ENCODE measurements at regions not wholly inside any gene's neighbourhood (a gene's known extent, or its start where the extent isn't known, plus 50 kb on each side); places are given as distances from the start of the nearest gene placed in this dataset.

DNA sequence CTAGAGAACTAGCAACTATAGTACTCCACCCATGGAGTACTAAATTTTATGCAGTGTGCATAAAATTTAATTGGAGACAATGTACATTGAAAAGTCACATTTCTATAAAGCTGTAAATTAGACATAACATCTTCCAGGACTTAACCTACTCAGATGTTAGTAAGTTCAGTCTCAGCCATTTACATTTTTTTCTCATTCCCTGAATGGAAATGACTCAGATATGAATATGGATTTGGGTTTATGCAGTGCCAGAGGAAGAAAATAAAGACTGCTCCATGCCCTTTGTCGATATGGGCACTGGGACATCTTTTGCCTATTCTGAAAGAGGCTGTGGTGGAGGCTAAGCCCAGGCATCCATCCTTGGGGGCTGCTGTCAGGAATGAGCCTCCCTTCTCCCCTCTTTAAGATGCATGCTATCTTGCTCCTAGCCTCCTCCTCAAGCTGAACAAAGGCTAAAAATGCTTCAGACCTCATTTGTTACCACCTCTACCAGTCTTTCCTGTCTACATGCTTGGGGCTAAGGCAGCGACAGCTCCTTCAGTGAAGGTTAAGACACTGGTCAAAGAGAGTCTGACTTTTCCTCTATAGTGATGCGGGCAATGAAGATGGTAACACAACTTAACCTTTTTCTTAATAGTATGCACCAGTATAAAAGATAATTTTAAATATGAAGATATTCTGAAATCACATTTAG is 486.8 kb upstream of the ANKRD30A start:
- ATAC-seq: no peak
- intact Hi-C loops (cut with DNase I): no loop called here
- H3K9me3 ChIP-seq: peaks cover 0 to 4% (median 0%) of the 10 kb centered on the region in 11 donors
- H3K27ac ChIP-seq: no peak overlapping the region
- H3K27me3 ChIP-seq: peaks cover 0 to 3% (median 0%) of the 10 kb centered on the region in 7 donors
- no peak for DNase-seq
- TF ChIP-seq, protein P1, sequence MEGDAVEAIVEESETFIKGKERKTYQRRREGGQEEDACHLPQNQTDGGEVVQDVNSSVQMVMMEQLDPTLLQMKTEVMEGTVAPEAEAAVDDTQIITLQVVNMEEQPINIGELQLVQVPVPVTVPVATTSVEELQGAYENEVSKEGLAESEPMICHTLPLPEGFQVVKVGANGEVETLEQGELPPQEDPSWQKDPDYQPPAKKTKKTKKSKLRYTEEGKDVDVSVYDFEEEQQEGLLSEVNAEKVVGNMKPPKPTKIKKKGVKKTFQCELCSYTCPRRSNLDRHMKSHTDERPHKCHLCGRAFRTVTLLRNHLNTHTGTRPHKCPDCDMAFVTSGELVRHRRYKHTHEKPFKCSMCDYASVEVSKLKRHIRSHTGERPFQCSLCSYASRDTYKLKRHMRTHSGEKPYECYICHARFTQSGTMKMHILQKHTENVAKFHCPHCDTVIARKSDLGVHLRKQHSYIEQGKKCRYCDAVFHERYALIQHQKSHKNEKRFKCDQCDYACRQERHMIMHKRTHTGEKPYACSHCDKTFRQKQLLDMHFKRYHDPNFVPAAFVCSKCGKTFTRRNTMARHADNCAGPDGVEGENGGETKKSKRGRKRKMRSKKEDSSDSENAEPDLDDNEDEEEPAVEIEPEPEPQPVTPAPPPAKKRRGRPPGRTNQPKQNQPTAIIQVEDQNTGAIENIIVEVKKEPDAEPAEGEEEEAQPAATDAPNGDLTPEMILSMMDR (IDR thresholded peaks at IDR 0.05): no peak
- no peaks in the 10 kb centered on the region for H3K36me3 ChIP-seq
- WGBS, 2 donors: 96% methylated on average over 3 of the region's 3 CpGs
- no peaks in the 10 kb centered on the region for H3K4me1 ChIP-seq
- H3K4me3 ChIP-seq: no peak overlapping the region

DNA sequence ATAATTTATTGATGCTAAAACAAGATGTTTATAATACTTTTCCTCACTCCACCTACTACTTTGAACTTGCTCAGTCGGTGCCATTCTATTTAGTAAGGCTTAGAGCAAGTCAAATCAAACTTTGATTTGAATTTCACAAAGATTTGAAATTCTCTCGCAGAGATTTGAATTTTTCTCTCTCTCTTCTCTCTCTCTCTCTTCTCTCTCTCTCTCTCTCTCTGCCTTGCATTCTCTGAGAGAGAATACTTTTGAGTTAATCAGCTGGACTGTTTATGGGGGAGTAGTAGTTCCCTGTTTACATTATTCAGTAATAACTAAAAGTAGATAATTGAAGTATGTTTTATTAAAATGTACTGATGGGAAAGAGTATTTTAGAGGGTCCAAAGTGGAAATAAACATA is 488.5 kb upstream of the ANKRD30A start:
- intact Hi-C loops (cut with DNase I): no loop called here
- no peak overlapping the region for H3K27ac ChIP-seq
- TF ChIP-seq, protein P1 (IDR thresholded peaks at IDR 0.05): no peak
- peaks cover 0 to 3% (median 0%) of the 10 kb centered on the region in 7 donors for H3K27me3 ChIP-seq
- DNase-seq (no peak), ATAC-seq (no peak)
- H3K36me3 ChIP-seq: no peaks in the 10 kb centered on the region
- no peaks in the 10 kb centered on the region for H3K4me1 ChIP-seq
- no peak overlapping the region for H3K4me3 ChIP-seq
- WGBS, 2 donors: 87 to 88% methylated on average over 2 of the region's 2 CpGs
- H3K9me3 ChIP-seq: peaks cover 0 to 4% (median 0%) of the 10 kb centered on the region in 11 donors

DNA sequence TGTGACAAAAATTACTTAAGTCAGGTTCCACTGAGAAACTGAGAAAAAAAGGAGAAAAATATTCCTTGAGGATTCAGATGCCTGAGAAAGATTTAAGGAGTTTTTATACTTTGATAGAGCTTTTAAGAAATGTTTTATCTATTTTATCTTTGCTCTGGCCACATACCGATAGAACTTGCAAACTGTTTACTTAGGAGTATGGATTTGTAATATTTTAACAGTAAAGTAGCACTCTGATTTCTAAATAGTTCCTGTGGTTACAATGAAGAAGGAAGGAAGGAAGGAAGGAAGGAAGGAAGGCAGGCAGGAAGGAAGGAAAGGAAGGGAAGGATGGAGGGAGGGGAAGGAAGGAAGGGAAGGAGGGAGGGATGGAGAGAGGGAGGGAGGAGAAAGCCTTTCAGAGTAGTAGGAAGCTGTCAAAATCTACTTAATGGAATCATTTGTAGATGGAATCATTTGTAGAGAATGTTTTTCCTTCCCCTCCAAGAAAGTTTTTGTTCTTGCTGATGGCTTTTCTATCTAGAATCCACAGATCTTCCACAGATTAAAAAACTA is 489.0 kb upstream of the ANKRD30A start:
- intact Hi-C loops (cut with DNase I): no loop called here
- no peak overlapping the region for H3K27ac ChIP-seq

DNA sequence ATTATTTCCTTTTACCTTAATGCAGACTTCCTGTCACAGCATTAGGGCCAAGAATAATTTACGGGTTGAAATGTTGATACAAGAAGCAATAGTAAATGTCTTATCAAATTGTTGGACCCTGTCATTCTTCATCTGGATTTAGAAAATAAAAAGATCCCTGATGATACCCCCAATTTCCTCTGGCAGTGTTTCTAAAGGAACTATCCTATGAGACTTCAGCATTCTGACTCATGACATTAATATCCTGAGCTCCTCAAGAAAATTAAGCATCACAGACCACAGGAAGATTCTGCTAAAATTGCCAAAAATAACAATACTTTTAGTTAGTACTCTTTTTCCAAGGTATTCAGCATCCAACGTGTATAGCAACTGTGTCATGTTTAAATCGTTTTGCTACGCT is 490.5 kb upstream of the ANKRD30A start:
- intact Hi-C loops (cut with DNase I): no loop called here
- ATAC-seq: no peak
- DNase-seq: no peak
- no peak overlapping the region for H3K4me3 ChIP-seq
- H3K9me3 ChIP-seq: peaks cover 0 to 4% (median 0%) of the 10 kb centered on the region in 11 donors
- no peaks in the 10 kb centered on the region for H3K4me1 ChIP-seq
- WGBS, 2 donors: 46 to 57% methylated on average over 4 of the region's 4 CpGs
- H3K36me3 ChIP-seq: no peaks in the 10 kb centered on the region
- TF ChIP-seq, protein P1 (IDR thresholded peaks at IDR 0.05): no peak
- no peak overlapping the region for H3K27ac ChIP-seq
- no peaks in the 10 kb centered on the region for H3K27me3 ChIP-seq

More for the DNA sequence above, 489.0 kb upstream of the ANKRD30A start:
- H3K4me3 ChIP-seq: no peak overlapping the region
- DNase-seq: no peak
- TF ChIP-seq, protein P1 (IDR thresholded peaks at IDR 0.05): no peak
- no peaks in the 10 kb centered on the region for H3K27me3 ChIP-seq
- no peaks in the 10 kb centered on the region for H3K4me1 ChIP-seq
- peaks cover 0 to 4% (median 0%) of the 10 kb centered on the region in 11 donors for H3K9me3 ChIP-seq
- H3K36me3 ChIP-seq: no peaks in the 10 kb centered on the region
- no peak for ATAC-seq
- 46 to 60% methylated on average over 1 of the region's 1 CpG for WGBS, 2 donors

All from heart right ventricle (tissue), 16 donors.